ENCODE measurements at regions not wholly inside any gene's neighbourhood (a gene's known extent, or its start where the extent isn't known, plus 50 kb on each side); places are given as distances from the start of the nearest gene placed in this dataset.

- TF ChIP-seq CTCF (conservative IDR thresholded peaks at IDR 0.05; ENCODE audit: low read length) (no peak), EZH2phosphoT487 (IDR thresholded peaks at IDR 0.05; ENCODE audit: borderline replicate concordance, low read depth, low read length) (no peak)
These were observed 97.5 kb downstream of the TNFSF11 start for GRCh38 chr13:42671502-42671901.

Measured in OCI-LY7 (cell line).